A549 (cell line): ENCODE measurements at regions not wholly inside any gene's neighbourhood (a gene's known extent, or its start where the extent isn't known, plus 50 kb on each side); places are given as distances from the start of the nearest gene placed in this dataset.

Source experiments
- CBX8 ChIP-seq: fragments of 200-600 bp; sonication (generic); IDR thresholded peaks from 2 replicates; pipeline ENCODE4 v1.6.1; 2016
- CTCF ChIP-seq: fragments of >200 bp; sonication (Bioruptor Twin); formaldehyde crosslinking; IDR thresholded peaks from 3 replicates; pipeline ENCODE4 v1.5.1; 2016
- MAFK ChIP-seq: fragments of 450-650 bp; IDR thresholded peaks from 2 replicates; pipeline ENCODE4 v1.6.1; 2014; ENCODE audit not compliant: partially characterized antibody
- MAX ChIP-seq: IDR thresholded peaks from 2 replicates; pipeline ENCODE4 v1.6.1; 2012

- TF ChIP-seq MAX (no peak), CTCF (no peak), MAFK (no peak), CBX8 (no peak)
Measured at GRCh38 chr18:32550963-32551362, 80.3 kb upstream of the GAREM1 start.
